Activated CD4-positive, alpha-beta memory T cell treated with anti-CD3 and anti-CD28 coated beads for 36 hours (primary cell): ENCODE measurements at regions not wholly inside any gene's neighbourhood (a gene's known extent, or its start where the extent isn't known, plus 50 kb on each side); places are given as distances from the start of the nearest gene placed in this dataset.
"Not testable (repeated sequence)": the region's sequence is repeated elsewhere in the genome, so short reads cannot be mapped to it uniquely, and the experiment has no call there.

ENCODE experiments used
- CTCF ChIA-PET: fragments of 350-600 bp; sonication (Branson Sonifier 250); formaldehyde crosslinking; loops from one replicate; lab custom pipeline; 2021; ENCODE audit warnings: antibody characterized with exemption, inconsistent platforms; lab: Charles Lee
- POLR2A ChIA-PET: fragments of 350-600 bp; sonication (Branson Sonifier 250); formaldehyde crosslinking; loops from one replicate; lab custom pipeline; 2021; ENCODE audit warnings: antibody characterized with exemption; lab: Charles Lee
- DNase-seq: peaks from one replicate; pipeline ENCODE4 v3.0.0-alpha.2; 2020
- H3K27ac Mint-ChIP-seq: one replicate; pipeline ENCODE4 v1.8.0; 2021; ENCODE audit warnings: mixed read lengths
- H3K27me3 Mint-ChIP-seq: one replicate; pipeline ENCODE4 v1.8.0; 2021; ENCODE audit warnings: mixed read lengths
- H3K36me3 Mint-ChIP-seq: one replicate; pipeline ENCODE4 v1.8.0; 2021; ENCODE audit warnings: mixed read lengths
- H3K4me1 Mint-ChIP-seq: one replicate; pipeline ENCODE4 v1.8.0; 2021; ENCODE audit warnings: low read depth, mixed read lengths
- H3K4me3 Mint-ChIP-seq: one replicate; pipeline ENCODE4 v1.8.0; 2021; ENCODE audit warnings: mild to moderate bottlenecking, mixed read lengths
- H3K9me3 Mint-ChIP-seq: one replicate; pipeline ENCODE4 v1.8.0; 2021; ENCODE audit warnings: mixed read lengths
- intact Hi-C: fragments of 100-400 bp; cut with micrococcal nuclease; formaldehyde crosslinking; loops from one replicate; pipeline ENCODE4 v1.15.1; 2023

DNA sequence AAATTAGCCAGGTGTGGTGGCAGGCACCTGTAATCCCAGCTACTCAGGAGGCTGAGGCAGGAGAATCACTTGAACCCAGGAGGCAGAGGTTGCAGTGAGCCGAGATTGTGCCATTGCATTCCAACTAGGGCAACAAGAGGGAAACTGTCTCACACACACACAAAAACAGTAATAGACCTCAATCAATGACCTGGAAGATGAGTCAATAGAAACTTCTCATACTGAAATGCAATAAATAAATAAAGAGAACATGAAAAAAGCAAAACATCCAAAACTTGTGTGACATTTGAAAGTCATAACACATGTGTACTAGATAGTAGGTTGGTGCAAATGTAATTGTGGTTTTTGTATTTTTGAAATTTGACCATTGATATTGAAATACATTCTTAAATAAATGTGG lies 1338.5 kb downstream of the AMY1C start:
- Mint-ChIP-seq H3K27me3 (no peaks in the 10 kb centered on the region), H3K27ac (no peak overlapping the region), H3K9me3 (peaks cover 8% of the 10 kb centered on the region), H3K36me3 (no peaks in the 10 kb centered on the region), H3K4me3 (no peak overlapping the region), H3K4me1 (no peaks in the 10 kb centered on the region)
- intact Hi-C loops = no loop called here
- POLR2A ChIA-PET = no interaction called here
- no peak for DNase-seq
- CTCF ChIA-PET = no interaction called here

DNA sequence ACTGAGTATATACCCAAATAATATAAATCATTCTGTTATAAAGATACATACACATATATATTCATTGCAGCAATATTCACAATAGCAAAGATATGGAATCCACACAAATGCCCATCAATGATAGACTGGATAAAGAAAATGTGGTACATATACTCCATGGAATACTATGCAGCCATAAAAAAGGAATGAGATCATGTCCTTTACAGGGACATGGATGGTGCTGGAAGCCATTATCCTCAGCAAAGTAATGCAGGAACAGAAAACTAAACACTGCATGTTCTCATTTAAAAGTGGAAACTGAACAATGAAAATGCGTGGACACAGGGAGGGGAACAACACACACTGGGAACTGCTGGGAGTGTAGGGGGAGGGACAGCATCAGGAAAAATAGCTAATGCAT lies 1344.2 kb downstream of the AMY1C start:
- CTCF ChIA-PET, H3K36me3 Mint-ChIP-seq, POLR2A ChIA-PET, DNase-seq, H3K4me1 Mint-ChIP-seq, H3K27me3 Mint-ChIP-seq, intact Hi-C loops, H3K27ac Mint-ChIP-seq, H3K4me3 Mint-ChIP-seq: not testable (repeated sequence)
- peaks cover 15% of the 10 kb centered on the region for H3K9me3 Mint-ChIP-seq

GRCh38 chr1:105100102-105100501 lies 1350.4 kb downstream of the AMY1C start:
- Mint-ChIP-seq H3K4me3 (no peak overlapping the region), H3K4me1 (no peaks in the 10 kb centered on the region), H3K27me3 (no peaks in the 10 kb centered on the region), H3K9me3 (peaks cover 7% of the 10 kb centered on the region), H3K36me3 (no peaks in the 10 kb centered on the region), H3K27ac (no peak overlapping the region)
- ChIA-PET CTCF (no interaction called here), POLR2A (no interaction called here)
- DNase-seq = no peak
- intact Hi-C loops = no loop called here

DNA sequence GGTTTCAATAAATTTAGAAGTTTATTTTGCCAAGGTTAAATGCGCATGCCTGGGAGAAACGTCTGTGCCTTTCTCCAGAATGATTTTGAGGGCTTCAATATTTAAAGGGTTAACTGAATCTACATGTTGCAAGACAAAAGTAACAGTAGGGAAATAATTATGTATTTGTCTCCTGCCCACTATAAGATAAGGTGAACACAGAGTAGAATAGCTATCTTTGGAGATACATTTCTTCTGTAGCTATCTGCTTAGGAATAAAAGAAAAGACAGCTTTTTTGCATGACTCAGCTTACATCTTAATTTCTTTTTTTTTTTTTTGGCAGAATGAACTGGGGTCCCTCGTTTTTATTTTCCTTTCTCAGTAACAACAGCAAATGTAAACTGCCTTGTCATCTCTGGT lies 1351.6 kb downstream of the AMY1C start:
- H3K4me1 Mint-ChIP-seq = no peaks in the 10 kb centered on the region
- DNase-seq = no peak
- CTCF ChIA-PET = no interaction called here
- peaks cover 14% of the 10 kb centered on the region for H3K9me3 Mint-ChIP-seq
- no peaks in the 10 kb centered on the region for H3K36me3 Mint-ChIP-seq
- no peak overlapping the region for H3K4me3 Mint-ChIP-seq
- intact Hi-C loops = no loop called here
- POLR2A ChIA-PET = no interaction called here
- no peaks in the 10 kb centered on the region for H3K27me3 Mint-ChIP-seq
- H3K27ac Mint-ChIP-seq = no peak overlapping the region

- Mint-ChIP-seq H3K9me3 (peaks cover 15% of the 10 kb centered on the region), H3K27me3 (no peaks in the 10 kb centered on the region), H3K4me3 (no peak overlapping the region), H3K4me1 (no peaks in the 10 kb centered on the region), H3K27ac (no peak overlapping the region), H3K36me3 (no peaks in the 10 kb centered on the region)
- intact Hi-C loops = no loop called here
- DNase-seq = no peak
- ChIA-PET POLR2A (no interaction called here), CTCF (no interaction called here)
Observed at GRCh38 chr1:105102371-105102770, 1352.7 kb downstream of the AMY1C start.

DNA sequence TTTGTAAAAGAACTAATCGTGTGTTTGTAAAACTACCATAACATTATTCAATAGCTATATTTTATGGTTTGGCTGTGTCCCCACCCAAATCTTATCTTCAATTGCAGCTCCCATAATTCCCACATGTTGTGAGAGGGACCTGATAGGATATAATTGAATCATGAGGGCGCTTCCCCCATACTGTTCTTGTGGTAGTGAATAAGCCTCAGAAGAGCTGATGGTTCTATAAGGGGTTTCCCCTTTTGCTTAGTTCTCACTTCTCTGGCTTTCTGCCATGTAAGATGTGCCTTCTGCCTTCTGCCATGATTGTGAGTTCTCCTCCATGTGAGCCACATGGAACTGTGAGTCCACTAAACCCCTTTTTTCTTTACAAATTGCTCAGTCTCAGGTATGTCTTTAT lies 1372.3 kb downstream of the AMY1C start:
- no peak overlapping the region for H3K27ac Mint-ChIP-seq
- no peaks in the 10 kb centered on the region for H3K27me3 Mint-ChIP-seq
- ChIA-PET CTCF (no interaction called here), POLR2A (no interaction called here)
- no peaks in the 10 kb centered on the region for H3K4me1 Mint-ChIP-seq
- H3K36me3 Mint-ChIP-seq = no peaks in the 10 kb centered on the region
- H3K9me3 Mint-ChIP-seq = peaks cover 20% of the 10 kb centered on the region
- intact Hi-C loops = no loop called here
- no peak overlapping the region for H3K4me3 Mint-ChIP-seq
- no peak for DNase-seq

GRCh38 chr1:105137543-105138457 lies 1388.1 kb downstream of the AMY1C start:
- H3K9me3 Mint-ChIP-seq = peaks cover 13% of the 10 kb centered on the region
- no peak for DNase-seq
- H3K4me3 Mint-ChIP-seq = no peak overlapping the region
- no peak overlapping the region for H3K27ac Mint-ChIP-seq
- intact Hi-C loops = no loop called here
- no peaks in the 10 kb centered on the region for H3K4me1 Mint-ChIP-seq
- ChIA-PET CTCF (no interaction called here), POLR2A (no interaction called here)
- no peaks in the 10 kb centered on the region for H3K36me3 Mint-ChIP-seq
- no peaks in the 10 kb centered on the region for H3K27me3 Mint-ChIP-seq

DNA sequence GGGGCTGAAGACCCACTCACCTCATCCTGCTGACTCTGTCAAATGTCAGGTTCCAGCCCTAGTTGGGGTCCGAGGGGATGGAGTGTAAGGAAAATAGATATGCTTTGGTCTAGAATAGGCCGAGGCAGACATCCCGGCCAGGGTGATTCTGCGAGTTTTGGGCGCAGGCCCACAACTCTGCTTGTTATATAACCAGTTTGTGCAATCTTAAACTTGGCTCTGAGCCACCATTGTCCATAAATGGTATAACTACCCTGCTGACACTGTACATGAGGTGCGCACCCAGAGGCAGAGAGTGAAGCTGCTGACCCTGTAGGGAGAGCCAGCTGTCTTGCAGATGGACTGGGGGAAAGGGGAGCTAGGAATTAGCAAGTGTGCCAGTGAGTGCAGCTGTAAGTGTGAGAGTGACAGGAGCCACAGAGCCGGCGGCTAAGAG lies 1388.8 kb downstream of the AMY1C start:
- Mint-ChIP-seq H3K36me3 (no peaks in the 10 kb centered on the region), H3K4me3 (no peak overlapping the region), H3K27ac (no peak overlapping the region), H3K4me1 (no peaks in the 10 kb centered on the region), H3K27me3 (no peaks in the 10 kb centered on the region), H3K9me3 (peaks cover 13% of the 10 kb centered on the region)
- ChIA-PET POLR2A (no interaction called here), CTCF (no interaction called here)
- intact Hi-C loops = no loop called here
- DNase-seq = no peak

DNA sequence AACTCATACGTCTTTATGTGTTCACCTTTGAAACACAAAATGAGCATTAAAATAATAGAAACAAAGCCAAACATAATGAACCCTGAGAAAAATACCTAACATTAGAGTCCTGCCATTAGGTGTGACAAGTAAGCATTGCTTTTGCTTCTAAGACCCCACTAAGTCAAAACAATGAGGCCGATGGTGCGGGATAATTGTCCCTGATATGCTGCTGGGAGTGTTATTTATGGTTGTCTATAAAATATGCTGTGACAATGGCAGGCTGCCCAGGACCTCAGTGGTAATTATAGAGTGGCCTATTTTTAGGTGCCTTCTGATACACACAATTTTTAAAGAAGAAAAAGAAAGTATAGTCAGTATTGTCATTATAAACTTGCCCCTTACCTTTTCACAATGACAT lies 1423.1 kb downstream of the AMY1C start:
- ChIA-PET CTCF (no interaction called here), POLR2A (no interaction called here)
- Mint-ChIP-seq H3K36me3 (no peaks in the 10 kb centered on the region), H3K27ac (no peak overlapping the region), H3K4me1 (no peaks in the 10 kb centered on the region), H3K4me3 (no peak overlapping the region), H3K27me3 (no peaks in the 10 kb centered on the region), H3K9me3 (peaks cover 17% of the 10 kb centered on the region)
- no peak for DNase-seq
- intact Hi-C loops = no loop called here

- Mint-ChIP-seq H3K9me3 (peaks cover 10% of the 10 kb centered on the region), H3K4me3 (no peak overlapping the region), H3K27ac (no peak overlapping the region), H3K36me3 (no peaks in the 10 kb centered on the region), H3K27me3 (no peaks in the 10 kb centered on the region), H3K4me1 (no peaks in the 10 kb centered on the region)
- ChIA-PET POLR2A (no interaction called here), CTCF (no interaction called here)
- DNase-seq = no peak
- intact Hi-C loops = no loop called here
Observed at GRCh38 chr1:105180789-105181188, 1431.1 kb downstream of the AMY1C start.

- Mint-ChIP-seq H3K36me3 (no peaks in the 10 kb centered on the region), H3K9me3 (peaks cover 13% of the 10 kb centered on the region), H3K4me1 (no peaks in the 10 kb centered on the region), H3K4me3 (no peak overlapping the region), H3K27ac (no peak overlapping the region), H3K27me3 (no peaks in the 10 kb centered on the region)
- DNase-seq = no peak
- CTCF ChIA-PET = no interaction called here
- intact Hi-C loops = no loop called here
- POLR2A ChIA-PET = no interaction called here
Observed at GRCh38 chr1:105204836-105205371, 1455.2 kb downstream of the AMY1C start.

DNA sequence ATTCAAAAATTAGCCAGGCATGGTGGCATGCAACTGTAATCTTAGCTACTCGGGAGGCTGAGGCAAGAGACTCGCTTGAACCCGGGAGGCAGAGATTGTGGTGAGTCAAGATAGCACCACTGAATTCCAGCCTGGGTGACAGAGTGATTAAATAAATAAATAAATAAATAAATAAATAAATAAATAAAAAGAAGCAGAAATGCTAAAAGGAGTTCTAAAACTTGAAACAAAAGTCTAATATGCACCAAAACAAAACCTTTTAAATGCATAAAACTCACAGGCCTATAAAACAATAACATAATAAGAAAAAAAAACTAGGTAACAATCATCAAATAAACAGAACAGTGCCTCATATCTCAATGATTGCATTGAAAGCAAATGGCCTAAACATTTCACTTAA lies 1458.9 kb downstream of the AMY1C start:
- H3K36me3 Mint-ChIP-seq = no peaks in the 10 kb centered on the region
- CTCF ChIA-PET = no interaction called here
- intact Hi-C loops = no loop called here

GRCh38 chr1:105210747-105211146 lies 1461.0 kb downstream of the AMY1C start:
- no peaks in the 10 kb centered on the region for H3K27me3 Mint-ChIP-seq
- peaks cover 17% of the 10 kb centered on the region for H3K9me3 Mint-ChIP-seq
- H3K36me3 Mint-ChIP-seq = no peaks in the 10 kb centered on the region
- POLR2A ChIA-PET = no interaction called here
- no peaks in the 10 kb centered on the region for H3K4me1 Mint-ChIP-seq
- no peak overlapping the region for H3K27ac Mint-ChIP-seq
- CTCF ChIA-PET = no interaction called here
- DNase-seq = no peak
- no peak overlapping the region for H3K4me3 Mint-ChIP-seq
- intact Hi-C loops = no loop called here

More for the DNA sequence above, 1458.9 kb downstream of the AMY1C start:
- Mint-ChIP-seq H3K27me3 (no peaks in the 10 kb centered on the region), H3K9me3 (peaks cover 21% of the 10 kb centered on the region), H3K27ac (no peak overlapping the region), H3K4me3 (no peak overlapping the region), H3K4me1 (no peaks in the 10 kb centered on the region)
- POLR2A ChIA-PET = no interaction called here
- no peak for DNase-seq
